ENCODE measurements at regions not wholly inside any gene's neighbourhood (a gene's known extent, or its start where the extent isn't known, plus 50 kb on each side); places are given as distances from the start of the nearest gene placed in this dataset.

DNA sequence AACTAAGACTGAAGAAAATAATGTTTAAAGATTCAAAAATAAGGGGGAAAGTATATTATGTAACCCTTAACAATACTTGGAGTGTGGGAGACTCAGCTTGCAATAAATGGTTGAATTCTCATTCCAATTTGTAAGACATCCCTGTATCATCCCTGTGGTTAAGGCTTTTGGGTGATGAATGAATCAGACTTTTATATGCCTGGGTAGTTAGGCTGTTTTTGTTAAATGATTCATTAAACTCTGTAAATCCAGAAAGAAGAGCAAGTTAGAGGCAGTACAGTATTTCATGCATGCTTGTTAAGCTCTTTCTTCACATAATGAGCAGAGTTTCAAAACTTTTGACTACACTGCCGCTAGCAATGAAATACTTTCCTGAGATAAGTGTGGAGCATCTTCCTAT, 948.8 kb downstream of the SOCS6 start:
- ChIA-PET POLR2A (no interaction called here), RAD21 (ENCODE audit: low non-redundant PET in 1 of 2, low total read pairs in 2 of 2, uncharacterized antibody in 2 of 2, unreplicated experiment in 2 of 2) (no interaction called here), CTCF (no interaction called here)
- BruUV-seq (replicated peaks) = no TSS peak
- H2AFZ ChIP-seq (ENCODE audit: low read depth, low read length, poor library complexity, severe bottlenecking) = no peak overlapping the region
- TF ChIP-seq YY1 (IDR thresholded peaks at IDR 0.05; ENCODE audit: extremely low read depth, insufficient replicate concordance, low read depth, low read length) (no peak), TCF7L2 (IDR thresholded peaks at IDR 0.05; ENCODE audit: borderline replicate concordance, extremely low read depth, insufficient read depth, insufficient read length) (no peak), POLR2A (IDR thresholded peaks at IDR 0.05; ENCODE audit: borderline replicate concordance, extremely low read depth, insufficient read depth, insufficient read length) (no peak), POLR2AphosphoS5 (IDR thresholded peaks at IDR 0.05; ENCODE audit: low read depth, low read length) (no peak), CEBPB (IDR thresholded peaks at IDR 0.05; ENCODE audit: low read depth) (no peak)
- TF ChIP-seq, protein P1, sequence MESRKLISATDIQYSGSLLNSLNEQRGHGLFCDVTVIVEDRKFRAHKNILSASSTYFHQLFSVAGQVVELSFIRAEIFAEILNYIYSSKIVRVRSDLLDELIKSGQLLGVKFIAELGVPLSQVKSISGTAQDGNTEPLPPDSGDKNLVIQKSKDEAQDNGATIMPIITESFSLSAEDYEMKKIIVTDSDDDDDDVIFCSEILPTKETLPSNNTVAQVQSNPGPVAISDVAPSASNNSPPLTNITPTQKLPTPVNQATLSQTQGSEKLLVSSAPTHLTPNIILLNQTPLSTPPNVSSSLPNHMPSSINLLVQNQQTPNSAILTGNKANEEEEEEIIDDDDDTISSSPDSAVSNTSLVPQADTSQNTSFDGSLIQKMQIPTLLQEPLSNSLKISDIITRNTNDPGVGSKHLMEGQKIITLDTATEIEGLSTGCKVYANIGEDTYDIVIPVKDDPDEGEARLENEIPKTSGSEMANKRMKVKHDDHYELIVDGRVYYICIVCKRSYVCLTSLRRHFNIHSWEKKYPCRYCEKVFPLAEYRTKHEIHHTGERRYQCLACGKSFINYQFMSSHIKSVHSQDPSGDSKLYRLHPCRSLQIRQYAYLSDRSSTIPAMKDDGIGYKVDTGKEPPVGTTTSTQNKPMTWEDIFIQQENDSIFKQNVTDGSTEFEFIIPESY (IDR thresholded peaks at IDR 0.05; ENCODE audit: extremely low read depth, insufficient replicate concordance, low read length) = no peak
- TF ChIP-seq, protein P2, sequence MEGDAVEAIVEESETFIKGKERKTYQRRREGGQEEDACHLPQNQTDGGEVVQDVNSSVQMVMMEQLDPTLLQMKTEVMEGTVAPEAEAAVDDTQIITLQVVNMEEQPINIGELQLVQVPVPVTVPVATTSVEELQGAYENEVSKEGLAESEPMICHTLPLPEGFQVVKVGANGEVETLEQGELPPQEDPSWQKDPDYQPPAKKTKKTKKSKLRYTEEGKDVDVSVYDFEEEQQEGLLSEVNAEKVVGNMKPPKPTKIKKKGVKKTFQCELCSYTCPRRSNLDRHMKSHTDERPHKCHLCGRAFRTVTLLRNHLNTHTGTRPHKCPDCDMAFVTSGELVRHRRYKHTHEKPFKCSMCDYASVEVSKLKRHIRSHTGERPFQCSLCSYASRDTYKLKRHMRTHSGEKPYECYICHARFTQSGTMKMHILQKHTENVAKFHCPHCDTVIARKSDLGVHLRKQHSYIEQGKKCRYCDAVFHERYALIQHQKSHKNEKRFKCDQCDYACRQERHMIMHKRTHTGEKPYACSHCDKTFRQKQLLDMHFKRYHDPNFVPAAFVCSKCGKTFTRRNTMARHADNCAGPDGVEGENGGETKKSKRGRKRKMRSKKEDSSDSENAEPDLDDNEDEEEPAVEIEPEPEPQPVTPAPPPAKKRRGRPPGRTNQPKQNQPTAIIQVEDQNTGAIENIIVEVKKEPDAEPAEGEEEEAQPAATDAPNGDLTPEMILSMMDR (IDR thresholded peaks at IDR 0.05 in 2 of 3, conservative IDR thresholded peaks at IDR 0.05 in 1 of 3; ENCODE audit: borderline replicate concordance in 1 of 3, insufficient read depth in 1 of 3, low read depth in 2 of 3, low read length in 2 of 3) = no peak
- H3K27me3 ChIP-seq (ENCODE audit: insufficient read depth, low read length) = no peaks in the 10 kb centered on the region
- H3K4me1 ChIP-seq (ENCODE audit: control insufficient read depth in 1 of 2, insufficient read depth in 2 of 2, low read length in 2 of 2) = no peaks in the 10 kb centered on the region
- H3K36me3 ChIP-seq (ENCODE audit: control insufficient read depth in 1 of 2, insufficient read depth in 2 of 2, low read length in 2 of 2) = no peaks in the 10 kb centered on the region
- peaks cover 10 to 25% of the 10 kb centered on the region in 2 experiments; a peak in 3 of 4 replicates for H3K9me3 ChIP-seq (ENCODE audit: control insufficient read depth in 1 of 2, insufficient read depth in 1 of 2, low read depth in 1 of 2, low read length in 2 of 2)
- intact Hi-C loops (cut with micrococcal nuclease) = no loop called here
- H3K9ac ChIP-seq (ENCODE audit: low read length) = no peak overlapping the region
- DNase-seq (ENCODE audit: low read depth, low spot score) = no peak
- ATAC-seq = no peak
- H3K4me3 ChIP-seq (replicated peaks in 1 of 2; ENCODE audit: low read depth in 1 of 2, low read length in 2 of 2) = no peak overlapping the region
- H3K9me2 ChIP-seq (ENCODE audit: insufficient read depth) = no peaks in the 10 kb centered on the region
- H3K79me2 ChIP-seq (ENCODE audit: insufficient read depth, low read length) = no peaks in the 10 kb centered on the region
- no peaks in the 10 kb centered on the region for H4K20me1 ChIP-seq (ENCODE audit: insufficient read depth)
- H3K27ac ChIP-seq (ENCODE audit: low read depth, low read length) = no peak overlapping the region
- H3K4me2 ChIP-seq (ENCODE audit: low read length) = no peak overlapping the region

Measured in HCT116 (cell line).